HepG2 (cell line): ENCODE measurements at regions not wholly inside any gene's neighbourhood (a gene's known extent, or its start where the extent isn't known, plus 50 kb on each side); places are given as distances from the start of the nearest gene placed in this dataset.

Experiments used
- ATAC-seq: fragments of 200-7000 bp; cut with Tn5 transposase; 3 replicates; pipeline ENCODE4 v1.9.1; 2020; ENCODE audit warnings: mild to moderate bottlenecking, moderate library complexity
- BruUV-seq: library from RNA; stranded (reverse); fragments of 400-500 nt; replicated peaks from 2 replicates; lab custom pipeline; 2021; lab: Mats Ljungman, UMichigan
- CTCF ChIA-PET: fragments of 300-600 bp; formaldehyde crosslinking; extraction: SDS; loops from one replicate; lab custom pipeline; 2021; ENCODE audit warnings: low total read pairs, inconsistent platforms, low intra/inter-chr PET ratio; lab: Yijun Ruan, JAX
- POLR2A ChIA-PET: fragments of 350-600 bp; sonication (Branson Sonifier 250); formaldehyde crosslinking; loops from one replicate; lab custom pipeline; 2020; ENCODE audit warnings: antibody characterized with exemption, inconsistent platforms; lab: Yijun Ruan, JAX
- DNase-seq: peaks from one replicate; pipeline ENCODE4 v3.0.0-alpha.2; 2015; ENCODE audit warnings: low spot score
- FAIRE-seq: peaks from 3 replicates; lab custom pipeline; 2011; peaks lifted over from hg19 to GRCh38; lab: Jason Lieb, UNC
- H2AFZ ChIP-seq: one replicate; pipeline ENCODE4 v1.6.1; 2011; ENCODE audit warnings: low read length, inconsistent platforms
- H3K27ac ChIP-seq: fragments of 300-600 bp; 3 replicates; pipeline ENCODE4 v1.8.0; 2011; ENCODE audit warnings: mixed run types, mild to moderate bottlenecking, mixed read lengths, low read length, inconsistent platforms; ENCODE audit not compliant: insufficient read depth; ENCODE audit errors: extremely low read length
- H3K27me3 ChIP-seq, 2 experiments: fragments of 200-600 bp in 1 of 2; 2 replicates in 1 of 2; 3 replicates in 1 of 2; pipeline versions ENCODE4 v1.6.0 to v1.8.0; 2011; ENCODE audit warnings: low read length in 2 of 2, mild to moderate bottlenecking in 2 of 2, moderate library complexity in 2 of 2, inconsistent platforms in 1 of 2; ENCODE audit not compliant: insufficient read depth in 2 of 2, control insufficient read depth in 1 of 2
- H3K36me3 ChIP-seq, 2 experiments: fragments of 200-600 bp in 1 of 2; replicated peaks in 1 of 2; 2 replicates in 1 of 2; 3 replicates in 1 of 2; pipeline versions ENCODE4 v1.5.1 to v1.8.0; 2011; ENCODE audit warnings: low read length in 2 of 2, inconsistent platforms in 1 of 2; ENCODE audit not compliant: insufficient read depth in 2 of 2, control insufficient read depth in 1 of 2
- H3K4me1 ChIP-seq: 2 replicates; pipeline ENCODE4 v1.5.1; 2012; ENCODE audit warnings: low read length, inconsistent platforms; ENCODE audit not compliant: insufficient read depth
- H3K4me2 ChIP-seq: 2 replicates; pipeline ENCODE4 v1.6.0; 2011; ENCODE audit warnings: low read depth, low read length, inconsistent platforms
- H3K4me3 ChIP-seq, 3 experiments: fragments of 200-600 bp in 1 of 3; sonication (generic), shearing (Covaris generic) in 1 of 3; replicated peaks in 1 of 3; 2 replicates each; pipeline ENCODE4 v1.5.1; 2011 to 2016; ENCODE audit warnings: low read length in 3 of 3, inconsistent platforms in 2 of 3, low read depth in 2 of 3, mild to moderate bottlenecking in 2 of 3, control low read depth in 1 of 3, mixed read lengths in 1 of 3; ENCODE audit not compliant: insufficient read depth in 1 of 3
- H3K79me2 ChIP-seq: one replicate; pipeline ENCODE4 v1.6.1; 2011; ENCODE audit warnings: low read length, inconsistent platforms; ENCODE audit not compliant: insufficient read depth
- H3K9ac ChIP-seq: 2 replicates; pipeline ENCODE4 v1.6.0; 2011; ENCODE audit warnings: mild to moderate bottlenecking, low read depth, low read length, inconsistent platforms; ENCODE audit not compliant: insufficient read depth
- H3K9me3 ChIP-seq: 2 replicates; pipeline ENCODE4 v1.5.1; 2012; ENCODE audit warnings: mild to moderate bottlenecking, low read length
- H4K20me1 ChIP-seq: 2 replicates; pipeline ENCODE4 v1.6.0; 2011; ENCODE audit warnings: inconsistent platforms, mild to moderate bottlenecking, low read length, moderate library complexity; ENCODE audit not compliant: insufficient read depth
- ASH2L ChIP-seq: fragments of 300-600, 200-600 bp; sonication (generic); IDR thresholded peaks from 2 replicates; pipeline ENCODE4 v1.7.0; 2017; ENCODE audit warnings: low read depth, mild to moderate bottlenecking, moderate library complexity, mixed read lengths, low read length; ENCODE audit not compliant: insufficient read length
- MBD4 ChIP-seq: IDR thresholded peaks from 2 replicates; pipeline ENCODE4 v1.6.1; 2012; ENCODE audit warnings: low read length, inconsistent platforms, borderline replicate concordance
- NFE2 ChIP-seq: sonication (generic); formaldehyde crosslinking; IDR thresholded peaks from 2 replicates; pipeline ENCODE4 v1.4.0; 2020; ENCODE audit warnings: missing genetic modification reagents
- NPAS2 ChIP-seq: sonication (generic); formaldehyde crosslinking; IDR thresholded peaks from 2 replicates; pipeline ENCODE4 v1.8.0; 2022; ENCODE audit warnings: mild to moderate bottlenecking, missing genetic modification reagents, borderline replicate concordance
- TEF ChIP-seq: sonication (generic); formaldehyde crosslinking; IDR thresholded peaks from 2 replicates; pipeline ENCODE4 v1.5.0; 2020; ENCODE audit warnings: missing genetic modification reagents
- ZBTB21 ChIP-seq: sonication (generic); formaldehyde crosslinking; IDR thresholded peaks from 2 replicates; pipeline ENCODE4 v1.4.0; 2020; ENCODE audit warnings: missing genetic modification reagents
- ZC3H4 ChIP-seq: sonication (generic); formaldehyde crosslinking; IDR thresholded peaks from 2 replicates; pipeline ENCODE4 v1.4.0; 2020; ENCODE audit warnings: missing genetic modification reagents, borderline replicate concordance
- ZHX2 ChIP-seq, 2 experiments: sonication (generic) in 1 of 2; formaldehyde crosslinking in 1 of 2; IDR thresholded peaks; 2 replicates each; pipeline versions ENCODE4 v1.6.1 to v1.9.0; 2014 to 2022; ENCODE audit warnings: antibody characterized with exemption in 1 of 2, borderline replicate concordance in 1 of 2, inconsistent platforms in 1 of 2, low read depth in 1 of 2, missing genetic modification reagents in 1 of 2
- ZNF143 ChIP-seq: sonication (generic); formaldehyde crosslinking; IDR thresholded peaks from 2 replicates; pipeline ENCODE4 v1.4.0; 2020; ENCODE audit warnings: missing genetic modification reagents
- WGBS: methylation state at CpG from one replicate; pipeline ENCODE4 v1.1.6; 2017; ENCODE audit warnings: low lambda C conversion rate; 5-methylcytosine and 5-hydroxymethylcytosine counted together
- in situ Hi-C: cut with HindIII; loops from 2 replicates; pipeline ENCODE4 v1.10.0; 2017; ENCODE audit warnings: low pct_unique_long_range_greater_than_20kb; ENCODE audit not compliant: extremely low pct_ligation_motif_present
- intact Hi-C: fragments of 100-400 bp; cut with micrococcal nuclease; formaldehyde crosslinking; loops from one replicate; pipeline ENCODE4 v1.10.0; 2022; ENCODE audit not compliant: unreplicated experiment

DNA sequence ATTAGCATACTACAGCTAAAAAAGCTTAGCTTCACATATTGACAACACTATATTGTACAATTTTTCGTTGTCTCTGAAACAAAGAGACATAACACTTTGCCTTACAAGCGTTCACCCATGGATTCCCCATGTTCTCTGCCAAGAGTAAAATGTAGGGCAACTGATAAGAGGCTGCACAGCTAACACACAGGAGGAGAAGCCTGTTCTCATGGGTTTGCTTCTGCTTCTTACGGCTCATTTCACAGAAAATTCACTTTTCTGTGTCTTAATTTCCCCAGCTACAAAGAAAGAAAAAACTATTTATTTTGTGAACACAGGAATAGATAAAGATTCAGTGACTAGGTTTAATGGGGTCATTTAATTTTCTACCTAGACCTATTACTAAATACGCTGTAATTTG lies 182.8 kb upstream of the DLGAP1 start:
- DNase-seq, result no peak
- Histone ChIP-seq H3K36me3 (no peaks in the 10 kb centered on the region), H3K79me2 (no peaks in the 10 kb centered on the region), H3K4me1 (no peaks in the 10 kb centered on the region), H2AFZ (no peak overlapping the region), H4K20me1 (no peaks in the 10 kb centered on the region), H3K27ac (no peak overlapping the region), H3K9ac (no peak overlapping the region), H3K27me3 (no peaks in the 10 kb centered on the region), H3K4me2 (no peak overlapping the region), H3K9me3 (peaks cover 5% of the 10 kb centered on the region; the same call in 1 of the 2 replicates), H3K4me3 (no peak overlapping the region)
- ChIA-PET CTCF (no interaction called here), POLR2A (no interaction called here)
- in situ Hi-C loops, result loop anchor here (25.0 kb wide), 1 partner anchor 99 kb away; no protein-coding TSS in a partner anchor
- ATAC-seq, result no peak
- no TSS peak for BruUV-seq
- WGBS, result 1% methylated on average over 4 of the region's 4 CpGs
- intact Hi-C loops, result no loop called here
- FAIRE-seq, result no peak
- TF ChIP-seq ZBTB21 (CRISPR knock-in tag), result no peak
- TF ChIP-seq ZNF143 (CRISPR knock-in tag), result no peak
- no peak for TF ChIP-seq TEF (CRISPR knock-in tag)
- no peak for TF ChIP-seq MBD4
- TF ChIP-seq NFE2, result no peak
- TF ChIP-seq ZC3H4 (CRISPR knock-in tag), result no peak
- no peak for TF ChIP-seq NPAS2

DNA sequence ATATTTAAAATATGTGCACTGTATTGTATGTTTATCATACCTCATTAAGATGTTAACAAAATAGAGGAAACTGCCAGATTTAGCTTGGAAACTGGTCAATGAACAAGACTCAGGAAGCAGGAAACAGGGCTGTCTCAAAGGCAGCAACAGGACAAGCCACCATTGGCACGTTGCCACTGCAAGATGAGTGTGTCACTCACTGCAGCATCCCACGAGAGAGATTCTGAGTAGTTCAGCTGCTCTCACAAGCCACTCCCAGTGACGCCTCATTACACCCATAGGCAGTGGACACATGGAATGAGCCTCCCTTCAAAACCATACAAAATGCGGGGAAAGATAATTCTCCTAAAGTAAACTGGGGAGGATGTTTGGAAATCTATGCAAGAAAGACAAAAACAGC lies 181.9 kb upstream of the DLGAP1 start:
- no TSS peak for BruUV-seq
- no peaks in the 10 kb centered on the region for H3K36me3 ChIP-seq
- POLR2A ChIA-PET, result no interaction called here
- no peaks in the 10 kb centered on the region for H3K27me3 ChIP-seq
- H3K79me2 ChIP-seq, result no peaks in the 10 kb centered on the region
- CTCF ChIA-PET, result no interaction called here
- H3K4me2 ChIP-seq, result no peak overlapping the region
- FAIRE-seq (no peak), DNase-seq (no peak), ATAC-seq (no peak)
- 8% methylated on average over 4 of the region's 4 CpGs for WGBS
- H2AFZ ChIP-seq, result no peak overlapping the region
- H3K9me3 ChIP-seq, result peaks cover 5% of the 10 kb centered on the region; the same call in 1 of the 2 replicates
- no peak overlapping the region for H3K4me3 ChIP-seq
- intact Hi-C loops, result no loop called here
- in situ Hi-C loops, result loop anchor here (25.0 kb wide), 1 partner anchor 100 kb away; no protein-coding TSS in a partner anchor
- H4K20me1 ChIP-seq, result no peaks in the 10 kb centered on the region
- H3K27ac ChIP-seq, result no peak overlapping the region
- H3K4me1 ChIP-seq, result no peaks in the 10 kb centered on the region
- no peak overlapping the region for H3K9ac ChIP-seq
- TF ChIP-seq ZHX2 (IDR thresholded peaks at IDR 0.05; ENCODE audit: low read depth) (no peak), ZHX2 (CRISPR knock-in tag; IDR thresholded peaks at IDR 0.05; ENCODE audit: borderline replicate concordance) (no peak), ASH2L (no peak)
